Hepatocyte (in vitro differentiated cells): ENCODE measurements at regions not wholly inside any gene's neighbourhood (a gene's known extent, or its start where the extent isn't known, plus 50 kb on each side); places are given as distances from the start of the nearest gene placed in this dataset.

Experiments used
- EZH2 ChIP-seq: fragments of 200-600 bp; sonication (generic); IDR thresholded peaks from 2 replicates; pipeline ENCODE4 v1.6.1; 2016; ENCODE audit warnings: antibody characterized with exemption, mild to moderate bottlenecking, borderline replicate concordance
- TF ChIP-seq, protein P1 (sequence below): fragments of 200-600 bp; sonication (generic); IDR thresholded peaks from 2 replicates; pipeline ENCODE4 v1.5.1; 2016; ENCODE audit warnings: antibody characterized with exemption, mild to moderate bottlenecking; ENCODE audit not compliant: poor library complexity

DNA sequence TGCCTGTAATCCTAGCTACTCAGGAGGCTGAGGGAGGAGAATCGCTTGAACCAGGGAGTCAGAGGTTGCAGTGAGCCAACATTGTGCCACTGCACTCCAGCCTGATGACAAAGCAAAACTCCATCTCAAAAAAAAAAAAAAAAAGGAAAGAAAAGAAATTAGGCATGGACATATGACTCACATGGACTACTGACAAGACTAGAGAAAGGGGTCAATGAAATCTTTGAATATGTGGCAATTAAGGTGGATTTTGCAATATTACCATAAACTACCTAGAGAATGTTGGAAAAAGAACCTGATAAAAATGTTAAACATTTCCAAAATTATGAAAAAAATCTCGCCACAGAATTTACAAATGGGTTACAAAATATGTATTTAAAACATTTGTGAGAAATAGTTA lies 873.6 kb downstream of the C12orf50 start:
- TF ChIP-seq, protein P1, sequence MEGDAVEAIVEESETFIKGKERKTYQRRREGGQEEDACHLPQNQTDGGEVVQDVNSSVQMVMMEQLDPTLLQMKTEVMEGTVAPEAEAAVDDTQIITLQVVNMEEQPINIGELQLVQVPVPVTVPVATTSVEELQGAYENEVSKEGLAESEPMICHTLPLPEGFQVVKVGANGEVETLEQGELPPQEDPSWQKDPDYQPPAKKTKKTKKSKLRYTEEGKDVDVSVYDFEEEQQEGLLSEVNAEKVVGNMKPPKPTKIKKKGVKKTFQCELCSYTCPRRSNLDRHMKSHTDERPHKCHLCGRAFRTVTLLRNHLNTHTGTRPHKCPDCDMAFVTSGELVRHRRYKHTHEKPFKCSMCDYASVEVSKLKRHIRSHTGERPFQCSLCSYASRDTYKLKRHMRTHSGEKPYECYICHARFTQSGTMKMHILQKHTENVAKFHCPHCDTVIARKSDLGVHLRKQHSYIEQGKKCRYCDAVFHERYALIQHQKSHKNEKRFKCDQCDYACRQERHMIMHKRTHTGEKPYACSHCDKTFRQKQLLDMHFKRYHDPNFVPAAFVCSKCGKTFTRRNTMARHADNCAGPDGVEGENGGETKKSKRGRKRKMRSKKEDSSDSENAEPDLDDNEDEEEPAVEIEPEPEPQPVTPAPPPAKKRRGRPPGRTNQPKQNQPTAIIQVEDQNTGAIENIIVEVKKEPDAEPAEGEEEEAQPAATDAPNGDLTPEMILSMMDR = no peak
- TF ChIP-seq EZH2 = no peak
